Fibroblast of lung (primary cell): ENCODE measurements at regions not wholly inside any gene's neighbourhood (a gene's known extent, or its start where the extent isn't known, plus 50 kb on each side); places are given as distances from the start of the nearest gene placed in this dataset.

Source experiments
- DNase-seq, 2 donors: peaks; one replicate each; pipeline versions ENCODE4 v3.0.0 to v3.0.0-alpha.2; 2010; ENCODE audit warnings: low read depth in 2 of 2
- H2AFZ ChIP-seq: 2 replicates; pipeline ENCODE4 v1.5.1; 2012; ENCODE audit warnings: low read length, control low read depth, inconsistent platforms
- H3K27ac ChIP-seq: 2 replicates; pipeline ENCODE4 v1.5.1; 2011; ENCODE audit warnings: low read length, control low read depth; ENCODE audit not compliant: insufficient read depth
- H3K27me3 ChIP-seq: 2 replicates; pipeline ENCODE4 v1.5.1; 2011; ENCODE audit warnings: mild to moderate bottlenecking, low read length; ENCODE audit not compliant: control insufficient read depth, insufficient read depth
- H3K36me3 ChIP-seq: 2 replicates; pipeline ENCODE4 v1.5.1; 2011; ENCODE audit warnings: low read length; ENCODE audit not compliant: control insufficient read depth, insufficient read depth
- H3K4me1 ChIP-seq: 2 replicates; pipeline ENCODE4 v1.5.1; 2011; ENCODE audit warnings: low read length; ENCODE audit not compliant: control insufficient read depth, insufficient read depth; ENCODE audit errors: extremely low read depth
- H3K4me2 ChIP-seq: 2 replicates; pipeline ENCODE4 v1.5.1; 2011; ENCODE audit warnings: low read length, control low read depth; ENCODE audit not compliant: insufficient read depth; ENCODE audit errors: extremely low read depth
- H3K4me3 ChIP-seq, 4 experiments: fragments of 200-600 bp in 1 of 4; sonication (generic) in 1 of 4; replicated peaks in 1 of 4; 2 replicates each; pipeline ENCODE4 v1.5.1; 2011 to 2016; ENCODE audit warnings: low read length in 4 of 4, low read depth in 3 of 4, mild to moderate bottlenecking in 3 of 4, control low read depth in 2 of 4, inconsistent platforms in 1 of 4, mixed read lengths in 1 of 4; ENCODE audit not compliant: insufficient read depth in 1 of 4; ENCODE audit errors: control extremely low read depth in 1 of 4
- H3K79me2 ChIP-seq: 2 replicates; pipeline ENCODE4 v1.5.1; 2012; ENCODE audit warnings: mild to moderate bottlenecking, low read length, inconsistent platforms; ENCODE audit not compliant: control insufficient read depth, insufficient read depth
- H3K9ac ChIP-seq: 2 replicates; pipeline ENCODE4 v1.5.1; 2011; ENCODE audit warnings: mild to moderate bottlenecking, low read length, control low read depth; ENCODE audit not compliant: insufficient read depth
- H3K9me3 ChIP-seq: 2 replicates; pipeline ENCODE4 v1.5.1; 2012; ENCODE audit warnings: low read depth, low read length; ENCODE audit not compliant: control insufficient read depth, insufficient read depth
- H4K20me1 ChIP-seq: 2 replicates; pipeline ENCODE4 v1.5.1; 2011; ENCODE audit warnings: low read length; ENCODE audit not compliant: control insufficient read depth, insufficient read depth; ENCODE audit errors: extremely low read depth
- EZH2 ChIP-seq: IDR thresholded peaks from 2 replicates; pipeline ENCODE4 v1.5.1; 2012; ENCODE audit warnings: low read length, control low read depth, mild to moderate bottlenecking; ENCODE audit errors: missing control alignments
- TF ChIP-seq, protein P1 (sequence below), 2 donors: IDR thresholded peaks in 1 of 2; conservative IDR thresholded peaks in 1 of 2; 1 replicate in 1 of 2; 2 replicates in 1 of 2; pipeline ENCODE4 v1.5.1; 2011 to 2012; ENCODE audit warnings: low read length in 2 of 2, control low read depth in 1 of 2, inconsistent platforms in 1 of 2, low read depth in 1 of 2, mild to moderate bottlenecking in 1 of 2

DNA sequence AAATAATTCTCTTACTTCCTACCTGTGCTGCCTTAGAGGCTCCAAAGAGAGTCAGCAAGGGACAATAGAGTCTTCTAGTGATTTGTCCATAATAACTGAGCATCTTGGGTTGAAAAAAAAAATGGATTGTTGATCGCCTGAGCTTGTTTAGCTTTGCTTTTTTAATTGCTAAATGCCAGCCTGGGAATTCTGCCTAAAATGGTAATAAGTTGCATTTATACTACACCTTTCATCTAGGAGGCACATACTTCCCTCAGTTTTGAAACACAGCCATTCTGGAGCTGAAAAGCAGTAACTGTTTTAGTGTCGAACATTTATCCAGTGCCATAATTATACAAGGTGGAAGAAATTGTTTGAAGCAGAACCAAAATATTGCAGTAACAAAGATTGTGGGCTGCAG, 421.3 kb downstream of the CAAP1 start:
- Histone ChIP-seq H3K4me2 (no peak overlapping the region), H3K27me3 (no peaks in the 10 kb centered on the region), H3K4me1 (no peaks in the 10 kb centered on the region), H4K20me1 (no peaks in the 10 kb centered on the region), H3K27ac (no peak overlapping the region), H3K9me3 (no peaks in the 10 kb centered on the region), H3K9ac (no peak overlapping the region), H3K36me3 (no peaks in the 10 kb centered on the region), H3K79me2 (no peaks in the 10 kb centered on the region), H2AFZ (no peak overlapping the region), H3K4me3 (no peak overlapping the region)
- no peak for DNase-seq
- TF ChIP-seq EZH2 = no peak
- TF ChIP-seq, protein P1, sequence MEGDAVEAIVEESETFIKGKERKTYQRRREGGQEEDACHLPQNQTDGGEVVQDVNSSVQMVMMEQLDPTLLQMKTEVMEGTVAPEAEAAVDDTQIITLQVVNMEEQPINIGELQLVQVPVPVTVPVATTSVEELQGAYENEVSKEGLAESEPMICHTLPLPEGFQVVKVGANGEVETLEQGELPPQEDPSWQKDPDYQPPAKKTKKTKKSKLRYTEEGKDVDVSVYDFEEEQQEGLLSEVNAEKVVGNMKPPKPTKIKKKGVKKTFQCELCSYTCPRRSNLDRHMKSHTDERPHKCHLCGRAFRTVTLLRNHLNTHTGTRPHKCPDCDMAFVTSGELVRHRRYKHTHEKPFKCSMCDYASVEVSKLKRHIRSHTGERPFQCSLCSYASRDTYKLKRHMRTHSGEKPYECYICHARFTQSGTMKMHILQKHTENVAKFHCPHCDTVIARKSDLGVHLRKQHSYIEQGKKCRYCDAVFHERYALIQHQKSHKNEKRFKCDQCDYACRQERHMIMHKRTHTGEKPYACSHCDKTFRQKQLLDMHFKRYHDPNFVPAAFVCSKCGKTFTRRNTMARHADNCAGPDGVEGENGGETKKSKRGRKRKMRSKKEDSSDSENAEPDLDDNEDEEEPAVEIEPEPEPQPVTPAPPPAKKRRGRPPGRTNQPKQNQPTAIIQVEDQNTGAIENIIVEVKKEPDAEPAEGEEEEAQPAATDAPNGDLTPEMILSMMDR (conservative IDR thresholded peaks at IDR 0.05 in 1 of 2, IDR thresholded peaks at IDR 0.05 in 1 of 2; ENCODE audit: low read depth in 1 of 2, low read length in 2 of 2) = no peak

DNA sequence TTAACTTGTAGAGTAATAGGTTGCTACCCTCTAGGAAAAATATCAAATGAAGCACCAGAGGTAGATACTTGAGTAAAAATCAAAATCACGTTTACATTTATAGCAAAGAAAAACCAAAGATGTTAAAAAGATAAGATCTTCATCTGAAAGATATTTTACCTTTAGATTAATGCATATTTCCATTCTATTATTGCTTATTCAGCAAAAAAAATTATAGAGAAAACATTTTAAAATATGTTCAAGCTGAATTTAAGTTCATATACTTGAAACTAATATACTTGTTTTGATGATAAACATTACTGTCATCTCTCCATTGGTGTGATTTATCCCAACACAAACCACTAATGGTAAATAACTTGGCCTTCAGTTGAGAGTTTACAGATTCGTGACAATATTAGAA, 422.3 kb downstream of the CAAP1 start:
- TF ChIP-seq, protein P1 (conservative IDR thresholded peaks at IDR 0.05 in 1 of 2, IDR thresholded peaks at IDR 0.05 in 1 of 2; ENCODE audit: low read depth in 1 of 2, low read length in 2 of 2) = no peak
- TF ChIP-seq EZH2 = no peak
- Histone ChIP-seq H3K4me3 (no peak overlapping the region), H3K27me3 (no peaks in the 10 kb centered on the region), H3K27ac (no peak overlapping the region), H4K20me1 (no peaks in the 10 kb centered on the region), H3K4me2 (no peak overlapping the region), H2AFZ (no peak overlapping the region), H3K79me2 (no peaks in the 10 kb centered on the region), H3K4me1 (no peaks in the 10 kb centered on the region), H3K36me3 (no peaks in the 10 kb centered on the region), H3K9ac (no peak overlapping the region), H3K9me3 (no peaks in the 10 kb centered on the region)
- no peak for DNase-seq

DNA sequence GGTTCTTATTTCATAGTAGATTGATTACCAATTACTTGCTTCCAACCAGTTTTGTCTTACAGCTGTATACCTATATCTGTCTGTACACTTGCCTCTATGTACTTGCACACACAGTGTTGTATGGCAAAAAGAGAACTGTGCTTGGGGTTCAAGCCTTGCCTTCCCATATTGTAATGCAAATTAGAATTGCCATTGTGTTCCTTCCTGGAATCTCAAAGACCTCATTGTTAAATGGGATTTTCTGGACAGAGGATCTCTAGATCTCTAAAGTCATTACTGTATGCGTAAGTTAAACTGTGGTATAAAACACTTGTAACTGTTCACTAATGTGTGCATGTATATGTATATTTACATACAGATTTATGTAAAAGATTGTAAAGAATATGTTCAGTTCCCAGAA, 428.8 kb downstream of the CAAP1 start:
- TF ChIP-seq, protein P1 (conservative IDR thresholded peaks at IDR 0.05 in 1 of 2, IDR thresholded peaks at IDR 0.05 in 1 of 2; ENCODE audit: low read depth in 1 of 2, low read length in 2 of 2) = no peak
- TF ChIP-seq EZH2 = no peak
- H3K27me3 ChIP-seq = no peaks in the 10 kb centered on the region
- no peak overlapping the region for H3K9ac ChIP-seq
- no peaks in the 10 kb centered on the region for H3K79me2 ChIP-seq
- no peaks in the 10 kb centered on the region for H3K36me3 ChIP-seq
- H4K20me1 ChIP-seq = no peaks in the 10 kb centered on the region
- H3K4me2 ChIP-seq = no peak overlapping the region
- DNase-seq = no peak
- H2AFZ ChIP-seq = no peak overlapping the region
- H3K4me1 ChIP-seq = no peaks in the 10 kb centered on the region
- H3K27ac ChIP-seq = no peak overlapping the region
- no peak overlapping the region for H3K4me3 ChIP-seq
- H3K9me3 ChIP-seq = no peaks in the 10 kb centered on the region
